ENCODE measurements at regions not wholly inside any gene's neighbourhood (a gene's known extent, or its start where the extent isn't known, plus 50 kb on each side); places are given as distances from the start of the nearest gene placed in this dataset.
"Not testable (repeated sequence)": the region's sequence is repeated elsewhere in the genome, so short reads cannot be mapped to it uniquely, and the experiment has no call there.

- H3K9me3 ChIP-seq: peaks cover 0 to 9% (median 6%) of the 10 kb centered on the region in 3 donors
- H3K27ac ChIP-seq: no peak overlapping the region
- no peaks in the 10 kb centered on the region for H3K27me3 ChIP-seq
- TF ChIP-seq CTCF (IDR thresholded peaks at IDR 0.05): no peak
- TF ChIP-seq POLR2A (IDR thresholded peaks at IDR 0.05): no peak
- no peaks in the 10 kb centered on the region for H3K4me1 ChIP-seq
- no peak overlapping the region for H3K4me3 ChIP-seq
- DNase-seq: no peak
- intact Hi-C loops (cut with DNase I): no loop called here
- H3K36me3 ChIP-seq: no peaks in the 10 kb centered on the region
These were observed 392.3 kb downstream of the CCER1 start for GRCh38 chr12:90562671-90563070.

- no peak for TF ChIP-seq CTCF (IDR thresholded peaks at IDR 0.05)
- no peak for TF ChIP-seq POLR2A (IDR thresholded peaks at IDR 0.05)
- no peaks in the 10 kb centered on the region for H3K27me3 ChIP-seq
- DNase-seq: no peak
- WGBS, 2 donors: 86 to 100% methylated on average over 1 of the region's 1 CpG
- H3K36me3 ChIP-seq: no peaks in the 10 kb centered on the region
- H3K4me1 ChIP-seq: no peaks in the 10 kb centered on the region
- intact Hi-C loops (cut with DNase I): no loop called here
- H3K9me3 ChIP-seq: no peaks in the 10 kb centered on the region
- no peak overlapping the region for H3K4me3 ChIP-seq
- no peak overlapping the region for H3K27ac ChIP-seq
These were observed 406.4 kb downstream of the CCER1 start for GRCh38 chr12:90548595-90548994.

GRCh38 chr12:90546511-90546910 is 408.5 kb downstream of the CCER1 start:
- intact Hi-C loops (cut with DNase I): no loop called here
- Histone ChIP-seq H3K27ac (no peak overlapping the region), H3K4me1 (no peaks in the 10 kb centered on the region), H3K4me3 (no peak overlapping the region), H3K27me3 (no peaks in the 10 kb centered on the region), H3K9me3 (no peaks in the 10 kb centered on the region), H3K36me3 (no peaks in the 10 kb centered on the region)
- TF ChIP-seq POLR2A (IDR thresholded peaks at IDR 0.05) (no peak), CTCF (IDR thresholded peaks at IDR 0.05) (no peak)
- whole genome bisulfite sequencing, 2 donors: 79 to 81% methylated on average over 3 of the region's 3 CpGs
- no peak for DNase-seq

GRCh38 chr12:90543841-90544240 is 411.1 kb downstream of the CCER1 start:
- Histone ChIP-seq H3K4me3 (no peak overlapping the region), H3K27me3 (no peaks in the 10 kb centered on the region), H3K36me3 (no peaks in the 10 kb centered on the region), H3K4me1 (no peaks in the 10 kb centered on the region), H3K9me3 (no peaks in the 10 kb centered on the region), H3K27ac (no peak overlapping the region)
- DNase-seq: no peak
- intact Hi-C loops (cut with DNase I): no loop called here
- 54 to 59% methylated on average over 4 of the region's 4 CpGs for WGBS, 2 donors
- TF ChIP-seq POLR2A (IDR thresholded peaks at IDR 0.05) (no peak), CTCF (IDR thresholded peaks at IDR 0.05) (no peak)

GRCh38 chr12:90543374-90543773 is 411.6 kb downstream of the CCER1 start:
- intact Hi-C loops (cut with DNase I): no loop called here
- no peaks in the 10 kb centered on the region for H3K9me3 ChIP-seq
- H3K36me3 ChIP-seq: no peaks in the 10 kb centered on the region
- TF ChIP-seq CTCF (IDR thresholded peaks at IDR 0.05) (no peak), POLR2A (IDR thresholded peaks at IDR 0.05) (no peak)
- no peaks in the 10 kb centered on the region for H3K27me3 ChIP-seq
- 26 to 47% methylated on average over 1 of the region's 1 CpG for WGBS, 2 donors
- H3K4me3 ChIP-seq: no peak overlapping the region
- no peaks in the 10 kb centered on the region for H3K4me1 ChIP-seq
- H3K27ac ChIP-seq: no peak overlapping the region
- DNase-seq: no peak

GRCh38 chr12:90542852-90543251 is 412.1 kb downstream of the CCER1 start:
- WGBS, 2 donors: no CpG with 5 or more reads among the region's 1 CpG

GRCh38 chr12:90533828-90534227 is 421.1 kb downstream of the CCER1 start:
- H3K9me3 ChIP-seq; intact Hi-C loops (cut with DNase I); H3K4me1 ChIP-seq; H3K27me3 ChIP-seq; H3K27ac ChIP-seq; H3K36me3 ChIP-seq; DNase-seq; H3K4me3 ChIP-seq: not testable (repeated sequence)
- 75 to 82% methylated on average over 1 of the region's 1 CpG for WGBS, 2 donors

More at GRCh38 chr12:90542852-90543251, 412.1 kb downstream of the CCER1 start:
- H3K4me3 ChIP-seq; intact Hi-C loops (cut with DNase I); DNase-seq; H3K4me1 ChIP-seq; H3K27ac ChIP-seq; H3K36me3 ChIP-seq; H3K27me3 ChIP-seq; H3K9me3 ChIP-seq: not testable (repeated sequence)
